ENCODE measurements at regions not wholly inside any gene's neighbourhood (a gene's known extent, or its start where the extent isn't known, plus 50 kb on each side); places are given as distances from the start of the nearest gene placed in this dataset.

- Mint-ChIP-seq H3K4me1 (ENCODE audit: low read depth) (peaks cover 16% of the 10 kb centered on the region), H3K36me3 (ENCODE audit: low read depth) (peaks cover 5% of the 10 kb centered on the region; the same call in 1 of the 2 replicates), H3K9me3 (peaks cover 7% of the 10 kb centered on the region; the same call in 1 of the 2 replicates), H3K4me3 (no peak overlapping the region), H3K27ac (peak overlapping the region; percentile 5; the same call in 1 of the 2 replicates), H3K27me3 (ENCODE audit: insufficient read depth) (peaks cover 2% of the 10 kb centered on the region)
- TF ChIP-seq CTCF (IDR thresholded peaks at IDR 0.05) = no peak
- DNase-seq = peak; percentile 27
Measured at GRCh38 chr3:152556731-152557254, 278.1 kb upstream of the P2RY1 start.

DNA sequence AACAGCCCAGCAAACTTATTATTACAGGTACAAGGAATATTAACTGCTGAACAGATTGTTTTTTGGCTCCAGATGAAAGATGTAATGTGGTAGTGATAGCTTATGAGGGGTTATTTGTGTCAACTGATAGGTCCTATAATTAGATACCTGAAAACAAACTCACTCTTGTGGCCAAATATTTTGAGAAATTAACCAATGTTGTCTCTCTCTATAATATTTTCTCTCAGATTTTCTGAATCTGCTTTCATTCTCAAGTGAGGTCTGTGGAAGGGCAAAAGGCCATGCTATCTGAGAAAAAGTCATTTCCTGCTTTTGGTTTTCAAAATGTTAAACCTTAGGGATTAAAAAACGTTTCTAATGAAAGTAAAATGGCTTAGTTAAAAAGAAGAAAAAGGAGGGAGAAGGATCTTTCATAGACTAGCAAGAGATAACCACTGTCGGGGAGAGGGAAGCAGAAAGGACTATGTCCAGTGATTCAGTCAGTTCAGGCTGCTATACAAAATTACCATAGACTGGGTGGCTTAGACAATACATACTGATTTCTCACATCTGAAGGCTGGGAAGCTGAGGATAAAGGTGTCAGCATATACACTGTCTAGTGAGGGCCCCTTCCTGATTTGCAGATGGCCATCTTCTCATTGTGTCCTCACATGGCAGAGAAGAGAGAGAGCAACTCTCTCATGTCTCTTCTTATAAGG lies 277.5 kb upstream of the P2RY1 start:
- Mint-ChIP-seq H3K27me3 (ENCODE audit: insufficient read depth) (peaks cover 2% of the 10 kb centered on the region), H3K36me3 (ENCODE audit: low read depth) (peaks cover 5% of the 10 kb centered on the region; the same call in 1 of the 2 replicates), H3K9me3 (peaks cover 7% of the 10 kb centered on the region; the same call in 1 of the 2 replicates), H3K4me1 (ENCODE audit: low read depth) (peaks cover 16% of the 10 kb centered on the region), H3K4me3 (no peak overlapping the region), H3K27ac (no peak overlapping the region)
- no peak for TF ChIP-seq CTCF (IDR thresholded peaks at IDR 0.05)
- DNase-seq = no peak

DNA sequence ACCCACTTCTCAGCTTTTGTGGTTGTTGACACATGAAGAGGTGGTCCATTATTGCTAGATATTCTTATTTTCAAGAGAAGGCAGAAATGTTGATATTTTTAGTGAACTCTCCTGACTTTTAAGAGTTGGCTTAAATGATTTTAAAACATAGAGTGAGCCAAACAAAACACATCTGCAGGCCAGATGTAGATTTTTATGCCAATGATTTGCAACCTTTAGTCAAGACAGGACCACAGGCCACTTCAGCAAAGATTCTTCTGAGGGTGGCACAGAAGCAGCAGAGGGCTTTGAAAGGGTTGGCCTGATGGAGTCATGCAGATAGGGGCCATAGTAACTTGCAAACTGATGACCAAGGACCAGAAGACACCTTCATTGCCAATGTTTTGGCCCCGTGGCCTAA lies 276.5 kb upstream of the P2RY1 start:
- peaks cover 2% of the 10 kb centered on the region; the same call in 1 of the 2 replicates for H3K27me3 Mint-ChIP-seq (ENCODE audit: insufficient read depth)
- no peak for TF ChIP-seq CTCF (IDR thresholded peaks at IDR 0.05)
- peaks cover 16% of the 10 kb centered on the region for H3K4me1 Mint-ChIP-seq (ENCODE audit: low read depth)
- DNase-seq = no peak
- peaks cover 5% of the 10 kb centered on the region; the same call in 1 of the 2 replicates for H3K36me3 Mint-ChIP-seq (ENCODE audit: low read depth)
- H3K27ac Mint-ChIP-seq = no peak overlapping the region
- no peak overlapping the region for H3K4me3 Mint-ChIP-seq
- H3K9me3 Mint-ChIP-seq = peaks cover 7% of the 10 kb centered on the region; the same call in 1 of the 2 replicates

- DNase-seq = no peak
- no peak for TF ChIP-seq CTCF (IDR thresholded peaks at IDR 0.05)
- H3K27ac Mint-ChIP-seq = no peak overlapping the region
- H3K4me3 Mint-ChIP-seq = no peak overlapping the region
- H3K4me1 Mint-ChIP-seq (ENCODE audit: low read depth) = peaks cover 16% of the 10 kb centered on the region
- peaks cover 5% of the 10 kb centered on the region; the same call in 1 of the 2 replicates for H3K36me3 Mint-ChIP-seq (ENCODE audit: low read depth)
- H3K27me3 Mint-ChIP-seq (ENCODE audit: insufficient read depth) = peaks cover 2% of the 10 kb centered on the region; the same call in 1 of the 2 replicates
- H3K9me3 Mint-ChIP-seq = peaks cover 7% of the 10 kb centered on the region; the same call in 1 of the 2 replicates
Measured at GRCh38 chr3:152559246-152559645, 275.7 kb upstream of the P2RY1 start.

- no peaks in the 10 kb centered on the region for H3K4me1 Mint-ChIP-seq (ENCODE audit: low read depth)
- no peak for DNase-seq
- no peak overlapping the region for H3K27ac Mint-ChIP-seq
- peaks cover 16% of the 10 kb centered on the region for H3K27me3 Mint-ChIP-seq (ENCODE audit: insufficient read depth)
- no peaks in the 10 kb centered on the region; the same call in 1 of the 2 replicates for H3K36me3 Mint-ChIP-seq (ENCODE audit: low read depth)
- TF ChIP-seq CTCF (IDR thresholded peaks at IDR 0.05) = no peak
- H3K4me3 Mint-ChIP-seq = no peak overlapping the region
- peaks cover 3% of the 10 kb centered on the region; the same call in 1 of the 2 replicates for H3K9me3 Mint-ChIP-seq
Measured at GRCh38 chr3:152564459-152564858, 270.5 kb upstream of the P2RY1 start.

Data from HFFc6 (cell line).